PC-9 (cell line): ENCODE measurements at regions not wholly inside any gene's neighbourhood (a gene's known extent, or its start where the extent isn't known, plus 50 kb on each side); places are given as distances from the start of the nearest gene placed in this dataset.

ENCODE experiments used
- BruUV-seq: library from RNA; stranded (reverse); fragments of 400-500 nt; replicated peaks from 2 replicates; lab custom pipeline; 2021; lab: Mats Ljungman, UMichigan
- CTCF ChIA-PET: fragments of 300-600 bp; sonication (Branson Sonifier 250); formaldehyde crosslinking; loops from one replicate; lab custom pipeline; 2022; ENCODE audit warnings: antibody characterized with exemption; lab: Charles Lee
- POLR2A ChIA-PET: fragments of 300-600 bp; sonication (Branson Sonifier 250); formaldehyde crosslinking; loops from one replicate; lab custom pipeline; 2022; ENCODE audit warnings: antibody characterized with exemption; ENCODE audit not compliant: unreplicated experiment; lab: Charles Lee
- DNase-seq, 2 experiments: peaks; one replicate each; pipeline versions ENCODE4 v3.0.0 to v3.0.0-alpha.2; 2015 to 2022; ENCODE audit warnings: mixed read lengths in 1 of 2
- H2AFZ ChIP-seq: fragments of 200-600 bp; sonication (generic); 2 replicates; pipeline ENCODE4 v1.8.1; 2017; ENCODE audit warnings: antibody characterized with exemption
- H3F3A ChIP-seq: fragments of 200-600 bp; sonication (generic); 2 replicates; pipeline ENCODE4 v1.8.1; 2017; ENCODE audit warnings: antibody characterized with exemption, mild to moderate bottlenecking, low read depth; ENCODE audit not compliant: insufficient read depth
- H3K27ac ChIP-seq: fragments of 200-600 bp; sonication (generic); 2 replicates; pipeline ENCODE4 v1.6.1; 2016; ENCODE audit warnings: mixed run types
- H3K27me3 ChIP-seq: fragments of 200-600 bp; sonication (generic); 2 replicates; pipeline ENCODE4 v1.6.1; 2016; ENCODE audit warnings: low read depth, mixed run types; ENCODE audit not compliant: insufficient read depth
- H3K36me3 ChIP-seq: fragments of 200-600 bp; sonication (generic); 2 replicates; pipeline ENCODE4 v1.6.1; 2016; ENCODE audit warnings: low read depth, mixed run types
- H3K4me1 ChIP-seq: fragments of 200-600 bp; sonication (generic); replicated peaks from 2 replicates; pipeline ENCODE4 v1.6.1; 2016; ENCODE audit warnings: mixed run types; ENCODE audit not compliant: insufficient read depth
- H3K4me2 ChIP-seq: fragments of 200-600 bp; sonication (generic); 2 replicates; pipeline ENCODE4 v1.6.1; 2017; ENCODE audit warnings: mixed run types
- H3K4me3 ChIP-seq: fragments of 200-600 bp; sonication (generic); 2 replicates; pipeline ENCODE4 v1.6.1; 2016; ENCODE audit warnings: mixed run types
- H3K79me2 ChIP-seq: fragments of 200-600 bp; sonication (generic); 2 replicates; pipeline ENCODE4 v1.6.1; 2017; ENCODE audit warnings: low read depth, mixed run types
- H3K9me2 ChIP-seq: fragments of 200-600 bp; sonication (generic); 2 replicates; pipeline ENCODE4 v1.8.1; 2017; ENCODE audit warnings: mild to moderate bottlenecking; ENCODE audit not compliant: insufficient read depth
- H3K9me3 ChIP-seq: fragments of 200-600 bp; sonication (generic); 2 replicates; pipeline ENCODE4 v1.8.1; 2016; ENCODE audit warnings: low read depth; ENCODE audit not compliant: insufficient read depth
- H4K20me1 ChIP-seq: fragments of 200-600 bp; sonication (generic); 2 replicates; pipeline ENCODE4 v1.8.1; 2017; ENCODE audit not compliant: insufficient read depth
- CTCF ChIP-seq: fragments of 200-600 bp; sonication (generic); conservative IDR thresholded peaks from 2 replicates; pipeline ENCODE4 v1.6.1; 2017; ENCODE audit warnings: mixed run types, antibody characterized with exemption, mild to moderate bottlenecking, moderate library complexity
- EZH2 ChIP-seq: fragments of 200-600 bp; sonication (generic); IDR thresholded peaks from 2 replicates; pipeline ENCODE4 v1.8.0; 2017; ENCODE audit warnings: antibody characterized with exemption, low read depth
- intact Hi-C: fragments of 100-400 bp; cut with micrococcal nuclease; formaldehyde crosslinking; loops from one replicate; pipeline ENCODE4 v1.10.0; 2022; ENCODE audit not compliant: unreplicated experiment

- Histone ChIP-seq H2AFZ (no peak overlapping the region), H3K4me2 (no peak overlapping the region), H3K27me3 (peaks cover 16% of the 10 kb centered on the region; the same call in 1 of the 2 replicates), H3K4me1 (no peaks in the 10 kb centered on the region), H3K9me3 (no peaks in the 10 kb centered on the region), H3F3A (no peaks in the 10 kb centered on the region), H3K27ac (no peak overlapping the region), H3K4me3 (no peak overlapping the region), H3K36me3 (no peaks in the 10 kb centered on the region), H3K9me2 (no peaks in the 10 kb centered on the region), H3K79me2 (no peaks in the 10 kb centered on the region), H4K20me1 (no peaks in the 10 kb centered on the region)
- no TSS peak for BruUV-seq
- TF ChIP-seq CTCF (no peak), EZH2 (no peak)
- ChIA-PET CTCF (interaction anchor here (0.6 kb wide), 1 partner anchor 1256 kb away, joined by 7 read pairs; no protein-coding TSS in a partner anchor), POLR2A (no interaction called here)
- intact Hi-C loops = no loop called here
- no peak for DNase-seq
Observed at GRCh38 chr12:24088751-24089509, 139.5 kb upstream of the SOX5 start.

GRCh38 chr12:24087294-24087693 lies 137.8 kb upstream of the SOX5 start:
- intact Hi-C loops = no loop called here
- no TSS peak for BruUV-seq
- Histone ChIP-seq H3K4me2 (no peak overlapping the region), H3K9me2 (no peaks in the 10 kb centered on the region), H4K20me1 (no peaks in the 10 kb centered on the region), H3K79me2 (no peaks in the 10 kb centered on the region), H3F3A (no peaks in the 10 kb centered on the region), H3K9me3 (no peaks in the 10 kb centered on the region), H3K27ac (no peak overlapping the region), H3K4me1 (no peaks in the 10 kb centered on the region), H3K27me3 (peaks cover 6% of the 10 kb centered on the region; the same call in 1 of the 2 replicates), H3K36me3 (no peaks in the 10 kb centered on the region), H3K4me3 (no peak overlapping the region), H2AFZ (no peak overlapping the region)
- ChIA-PET POLR2A (no interaction called here), CTCF (no interaction called here)
- DNase-seq = no peak
- TF ChIP-seq EZH2 (no peak), CTCF (no peak)

DNA sequence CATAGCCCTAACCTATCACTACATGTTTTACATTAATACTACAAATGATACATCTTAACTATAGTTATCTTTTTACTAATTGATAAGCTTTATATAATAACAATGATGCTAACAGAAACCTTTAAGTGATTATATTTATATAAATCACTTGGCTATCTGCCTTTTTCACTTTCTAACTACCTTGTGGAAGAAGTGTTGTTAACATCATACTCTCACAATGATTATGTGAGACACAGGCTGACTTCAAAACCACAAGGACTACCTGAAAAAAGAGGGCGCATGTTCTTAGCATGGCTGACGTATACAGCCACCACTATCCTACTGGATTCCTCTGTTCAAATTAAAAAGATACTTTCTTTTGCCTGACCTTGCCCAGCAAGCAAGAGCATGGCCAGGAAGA lies 135.3 kb upstream of the SOX5 start:
- Histone ChIP-seq H3K9me2 (no peaks in the 10 kb centered on the region), H3F3A (no peaks in the 10 kb centered on the region), H3K79me2 (no peaks in the 10 kb centered on the region), H3K4me1 (no peaks in the 10 kb centered on the region), H3K27ac (no peak overlapping the region), H3K27me3 (no peaks in the 10 kb centered on the region; the same call in 1 of the 2 replicates), H3K4me2 (no peak overlapping the region), H2AFZ (no peak overlapping the region), H3K4me3 (no peak overlapping the region), H3K36me3 (no peaks in the 10 kb centered on the region), H4K20me1 (no peaks in the 10 kb centered on the region), H3K9me3 (no peaks in the 10 kb centered on the region)
- TF ChIP-seq CTCF (no peak), EZH2 (no peak)
- ChIA-PET CTCF (no interaction called here), POLR2A (no interaction called here)
- BruUV-seq = no TSS peak
- intact Hi-C loops = no loop called here
- DNase-seq = no peak
